A673 (cell line): ENCODE measurements at regions not wholly inside any gene's neighbourhood (a gene's known extent, or its start where the extent isn't known, plus 50 kb on each side); places are given as distances from the start of the nearest gene placed in this dataset.

Experiments
- CTCF ChIP-seq: fragments of 300-800, 200-600 bp; sonication (generic); conservative IDR thresholded peaks from 2 replicates; pipeline ENCODE4 v1.5.1; 2017; ENCODE audit warnings: low read depth, mild to moderate bottlenecking, antibody characterized with exemption, low read length, moderate library complexity, mixed read lengths
- EZH2 ChIP-seq: fragments of 200-600 bp; sonication (generic); IDR thresholded peaks from 2 replicates; pipeline ENCODE4 v1.6.1; 2017; ENCODE audit warnings: borderline replicate concordance, low read depth, mild to moderate bottlenecking, mixed read lengths, antibody characterized with exemption, low read length; ENCODE audit not compliant: poor library complexity, severe bottlenecking

- TF ChIP-seq CTCF (no peak), EZH2 (no peak)
These were observed 136.9 kb downstream of the SNX10 start for GRCh38 chr7:26428571-26428970.
